Neural crest cell (in vitro differentiated cells): ENCODE measurements at regions not wholly inside any gene's neighbourhood (a gene's known extent, or its start where the extent isn't known, plus 50 kb on each side); places are given as distances from the start of the nearest gene placed in this dataset.

Source experiments
- DNase-seq: peaks from one replicate; pipeline ENCODE4 v3.0.0; 2021; ENCODE audit warnings: low read depth, mixed read lengths, low spot score
- H3K27ac Mint-ChIP-seq: one replicate; pipeline ENCODE4 v1.8.0; 2021; ENCODE audit warnings: mild to moderate bottlenecking, mixed read lengths; ENCODE audit not compliant: unreplicated experiment
- H3K27me3 Mint-ChIP-seq: 2 replicates; pipeline ENCODE4 v1.8.0; 2021; ENCODE audit warnings: low read depth, mild to moderate bottlenecking, mixed read lengths
- H3K36me3 Mint-ChIP-seq: 2 replicates; pipeline ENCODE4 v1.8.0; 2021; ENCODE audit warnings: low read depth, mild to moderate bottlenecking, mixed read lengths
- H3K4me1 Mint-ChIP-seq: 2 replicates; pipeline ENCODE4 v1.8.0; 2021; ENCODE audit warnings: mixed read lengths
- H3K4me3 Mint-ChIP-seq: one replicate; pipeline ENCODE4 v1.8.0; 2021; ENCODE audit warnings: mild to moderate bottlenecking, mixed read lengths
- H3K9me3 Mint-ChIP-seq: 2 replicates; pipeline ENCODE4 v1.8.0; 2021; ENCODE audit warnings: mixed read lengths
- CTCF ChIP-seq: fragments of 200-600 bp; sonication (generic); conservative IDR thresholded peaks from 2 replicates; pipeline ENCODE4 v1.5.0; 2021; ENCODE audit warnings: antibody characterized with exemption, mild to moderate bottlenecking

GRCh38 chr5:56517011-56517416 lies 283.9 kb upstream of the ANKRD55 start:
- no peak overlapping the region for H3K4me3 Mint-ChIP-seq
- no peak for TF ChIP-seq CTCF
- H3K27ac Mint-ChIP-seq: no peak overlapping the region
- DNase-seq: no peak
- H3K9me3 Mint-ChIP-seq: no peaks in the 10 kb centered on the region
- peaks cover 31% of the 10 kb centered on the region for H3K4me1 Mint-ChIP-seq
- H3K36me3 Mint-ChIP-seq: no peaks in the 10 kb centered on the region
- H3K27me3 Mint-ChIP-seq: no peaks in the 10 kb centered on the region

- DNase-seq: no peak
- H3K4me3 Mint-ChIP-seq: no peak overlapping the region
- no peaks in the 10 kb centered on the region for H3K9me3 Mint-ChIP-seq
- H3K27ac Mint-ChIP-seq: no peak overlapping the region
- peaks cover 29% of the 10 kb centered on the region for H3K4me1 Mint-ChIP-seq
- no peak for TF ChIP-seq CTCF
- no peaks in the 10 kb centered on the region for H3K36me3 Mint-ChIP-seq
- no peaks in the 10 kb centered on the region for H3K27me3 Mint-ChIP-seq
Measured at GRCh38 chr5:56516441-56516840, 283.3 kb upstream of the ANKRD55 start.

- Mint-ChIP-seq H3K4me3 (no peak overlapping the region), H3K9me3 (no peaks in the 10 kb centered on the region), H3K36me3 (no peaks in the 10 kb centered on the region), H3K27ac (no peak overlapping the region), H3K4me1 (peaks cover 28% of the 10 kb centered on the region), H3K27me3 (no peaks in the 10 kb centered on the region)
- TF ChIP-seq CTCF: no peak
- no peak for DNase-seq
Measured at GRCh38 chr5:56516035-56516434, 282.9 kb upstream of the ANKRD55 start.

- DNase-seq: no peak
- TF ChIP-seq CTCF: no peak
- H3K36me3 Mint-ChIP-seq: no peaks in the 10 kb centered on the region
- H3K27ac Mint-ChIP-seq: no peak overlapping the region
- H3K4me3 Mint-ChIP-seq: no peak overlapping the region
- no peaks in the 10 kb centered on the region for H3K9me3 Mint-ChIP-seq
- peaks cover 33% of the 10 kb centered on the region for H3K4me1 Mint-ChIP-seq
- H3K27me3 Mint-ChIP-seq: no peaks in the 10 kb centered on the region
Measured at GRCh38 chr5:56515011-56515410, 281.9 kb upstream of the ANKRD55 start.

- TF ChIP-seq CTCF: no peak
- Mint-ChIP-seq H3K27ac (peak overlapping the region; percentile 86), H3K36me3 (no peaks in the 10 kb centered on the region), H3K4me1 (peaks cover 40% of the 10 kb centered on the region), H3K27me3 (no peaks in the 10 kb centered on the region), H3K9me3 (no peaks in the 10 kb centered on the region), H3K4me3 (no peak overlapping the region)
- no peak for DNase-seq
Measured at GRCh38 chr5:56514245-56514644, 281.1 kb upstream of the ANKRD55 start.

- TF ChIP-seq CTCF: no peak
- H3K4me3 Mint-ChIP-seq: no peak overlapping the region
- H3K27ac Mint-ChIP-seq: no peak overlapping the region
- no peaks in the 10 kb centered on the region for H3K9me3 Mint-ChIP-seq
- H3K36me3 Mint-ChIP-seq: no peaks in the 10 kb centered on the region
- H3K27me3 Mint-ChIP-seq: no peaks in the 10 kb centered on the region
- H3K4me1 Mint-ChIP-seq: peaks cover 50% of the 10 kb centered on the region
- no peak for DNase-seq
Measured at GRCh38 chr5:56513141-56513540, 280.0 kb upstream of the ANKRD55 start.
